Stimulated activated CD4-positive, alpha-beta T cell treated with anti-CD3 and anti-CD28 coated beads, TNF-alpha, amount 100 ng/mL, for 1 hour (primary cell): ENCODE measurements at regions not wholly inside any gene's neighbourhood (a gene's known extent, or its start where the extent isn't known, plus 50 kb on each side); places are given as distances from the start of the nearest gene placed in this dataset.
"Not testable (repeated sequence)": the region's sequence is repeated elsewhere in the genome, so short reads cannot be mapped to it uniquely, and the experiment has no call there.

Source experiments
- DNase-seq, 3 donors: peaks; one replicate each; pipeline ENCODE4 v3.0.0-alpha.2; 2020; ENCODE audit warnings: low read depth in 3 of 3, low spot score in 1 of 3

- not testable (repeated sequence) for DNase-seq
Measured at GRCh38 chr14:105981517-105982302, 455.3 kb downstream of the TMEM121 start.

DNA sequence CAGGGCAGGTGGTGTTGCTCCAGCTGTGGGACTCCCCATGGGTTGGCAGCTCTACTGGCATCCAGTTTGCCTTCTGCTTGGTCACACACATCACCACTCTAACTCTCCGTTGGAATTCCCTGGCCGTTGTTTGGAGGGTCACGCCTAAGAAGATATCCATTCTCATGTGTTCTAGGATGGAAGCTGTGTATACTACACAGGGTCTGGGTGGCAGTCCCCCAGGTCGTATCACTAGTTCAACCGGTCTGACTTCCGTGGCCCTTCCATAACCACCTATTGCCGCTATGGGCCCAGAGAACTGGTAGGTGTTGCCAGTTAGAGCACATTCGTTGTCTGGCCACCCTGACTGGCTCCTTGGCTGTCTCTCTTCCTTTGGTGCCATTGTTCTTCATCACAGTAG lies 456.3 kb downstream of the TMEM121 start:
- no peak for DNase-seq

DNA sequence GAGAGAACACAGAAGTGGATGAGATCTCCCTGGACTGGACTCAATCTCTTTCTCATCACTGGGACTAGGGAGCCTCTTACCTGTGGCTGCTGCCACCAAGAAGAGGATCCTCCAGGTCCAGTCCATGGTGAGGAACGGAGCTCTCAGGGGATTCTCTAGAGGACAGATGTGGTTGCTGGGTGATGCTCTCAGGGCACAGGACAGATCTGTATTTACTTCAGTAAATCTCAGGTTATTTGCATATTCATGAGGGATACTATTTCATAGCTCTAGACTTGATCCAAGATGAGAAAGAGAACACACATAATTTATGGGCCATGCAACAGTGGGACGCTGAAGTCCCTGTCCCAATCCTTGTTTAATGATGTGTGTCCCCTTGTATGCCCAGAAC lies 460.5 kb downstream of the TMEM121 start:
- DNase-seq = no peak

DNA sequence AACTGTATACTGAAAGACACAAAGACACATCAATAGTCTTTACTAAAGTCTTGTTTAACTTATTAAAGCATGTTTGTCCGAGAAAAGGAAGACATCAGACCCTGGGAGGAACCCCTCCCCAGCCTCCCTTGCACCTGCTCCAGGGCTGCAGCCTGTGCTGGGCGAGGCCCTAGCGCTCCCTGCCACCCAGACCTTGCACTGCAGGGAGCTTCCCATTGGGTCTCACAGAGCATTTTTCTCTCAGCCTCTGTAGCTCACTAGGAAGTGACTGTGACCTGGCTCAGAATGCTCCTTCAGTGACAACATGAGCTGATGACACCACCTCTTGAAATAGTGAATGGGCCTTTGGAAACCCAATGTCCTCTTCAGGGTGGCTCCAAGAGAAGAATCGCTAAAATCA lies 461.2 kb downstream of the TMEM121 start:
- DNase-seq = no peak

GRCh38 chr14:105989566-105990302 lies 463.4 kb downstream of the TMEM121 start:
- DNase-seq = no peak

DNA sequence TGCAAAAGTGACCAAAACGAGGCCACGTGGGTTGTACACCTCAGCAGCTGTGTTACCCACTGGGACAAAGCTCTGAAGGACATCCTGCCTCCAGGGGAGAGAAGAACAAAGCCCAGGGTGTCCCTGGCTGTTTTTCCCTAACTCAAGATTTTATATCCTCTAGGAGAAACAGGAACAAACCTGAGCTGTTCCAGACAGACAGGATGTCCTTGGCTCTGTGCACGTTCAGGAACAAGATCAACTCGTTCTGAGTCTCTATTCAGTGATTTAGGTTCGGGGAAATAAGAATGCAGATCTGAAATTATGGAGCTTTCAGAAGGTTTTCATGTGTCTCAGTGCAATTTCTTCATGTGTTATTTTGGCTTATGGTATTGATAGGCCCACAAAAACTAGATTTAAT lies 465.3 kb downstream of the TMEM121 start:
- not testable (repeated sequence) for DNase-seq

DNA sequence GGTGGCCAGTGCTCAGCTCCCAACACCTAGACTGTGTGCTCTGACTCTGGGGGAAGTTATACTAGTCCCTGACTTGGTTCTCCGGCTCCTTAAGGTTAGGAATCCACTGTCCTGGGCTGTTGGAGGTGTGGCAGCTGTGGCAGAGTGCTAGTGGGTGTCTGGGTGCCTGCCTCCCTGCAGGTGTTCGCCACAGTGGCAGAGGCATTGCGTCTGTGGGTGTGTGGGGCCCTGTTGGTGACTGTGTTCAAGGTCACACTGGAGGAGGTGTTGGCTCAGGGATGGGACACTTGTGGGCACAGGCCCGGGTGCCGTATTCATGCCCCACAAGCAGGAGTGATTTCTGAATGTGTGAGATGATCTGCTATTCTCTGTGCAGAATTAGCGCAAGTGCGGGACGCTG lies 467.4 kb downstream of the TMEM121 start:
- DNase-seq = no peak

- DNase-seq = not testable (repeated sequence)
Measured at GRCh38 chr14:105995011-105995710, 468.8 kb downstream of the TMEM121 start.

DNA sequence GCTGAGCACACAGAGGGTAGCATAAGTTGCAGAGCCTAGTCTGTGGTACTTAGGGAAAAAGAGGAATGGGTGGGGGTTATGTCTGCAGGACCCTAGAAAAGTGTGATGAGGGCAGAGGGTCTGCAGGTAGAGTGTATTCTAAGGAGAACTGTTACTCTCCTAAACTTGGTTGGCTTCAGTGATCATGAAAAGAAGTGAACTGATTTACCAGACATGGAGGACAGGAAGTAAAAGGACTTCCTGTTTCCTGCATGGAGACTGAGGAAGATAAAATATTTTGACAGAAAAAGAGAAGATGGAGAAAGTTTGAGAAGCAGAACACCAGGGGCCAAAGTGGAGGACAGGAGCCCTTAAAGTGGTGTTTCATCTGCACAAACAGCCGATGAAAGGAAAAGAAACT lies 472.2 kb downstream of the TMEM121 start:
- DNase-seq = not testable (repeated sequence)

DNA sequence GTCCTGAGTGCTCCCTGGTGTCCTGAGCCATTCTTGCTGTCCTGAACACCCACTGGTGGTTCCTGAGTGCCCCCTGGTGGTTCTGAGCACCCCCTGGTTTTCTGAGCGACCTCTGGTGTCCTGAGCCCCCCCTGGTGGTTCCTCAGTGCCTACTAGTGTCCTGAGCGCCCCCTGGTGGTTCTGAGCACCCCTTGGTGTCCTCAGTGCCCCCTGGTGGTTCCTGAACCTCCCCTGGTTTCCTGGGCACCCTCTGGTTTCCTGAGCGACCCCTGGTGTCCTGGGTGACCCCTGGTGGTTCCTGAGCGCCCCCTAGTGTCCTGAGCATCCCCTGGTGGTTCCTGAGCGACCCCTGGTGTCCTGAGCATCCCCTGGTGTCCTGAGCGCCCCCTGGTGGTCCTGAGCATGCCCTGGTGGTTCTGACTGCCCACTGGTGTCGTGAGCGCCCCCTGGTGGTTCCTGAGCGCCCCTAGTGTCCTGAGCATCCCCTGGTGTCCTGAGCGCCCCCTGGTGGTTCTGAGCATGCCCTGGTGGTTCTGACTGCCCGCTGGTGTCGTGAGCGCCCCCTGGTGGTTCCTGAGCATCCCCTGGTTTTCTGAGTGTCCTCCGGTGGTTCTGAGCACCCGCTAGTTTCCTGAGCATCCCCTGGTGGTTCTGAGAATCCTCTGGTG lies 473.1 kb downstream of the TMEM121 start:
- DNase-seq = peak in 2 of 3 donors; percentile 27 to 54

- DNase-seq = not testable (repeated sequence)
Measured at GRCh38 chr14:106000029-106000511, 473.7 kb downstream of the TMEM121 start.

DNA sequence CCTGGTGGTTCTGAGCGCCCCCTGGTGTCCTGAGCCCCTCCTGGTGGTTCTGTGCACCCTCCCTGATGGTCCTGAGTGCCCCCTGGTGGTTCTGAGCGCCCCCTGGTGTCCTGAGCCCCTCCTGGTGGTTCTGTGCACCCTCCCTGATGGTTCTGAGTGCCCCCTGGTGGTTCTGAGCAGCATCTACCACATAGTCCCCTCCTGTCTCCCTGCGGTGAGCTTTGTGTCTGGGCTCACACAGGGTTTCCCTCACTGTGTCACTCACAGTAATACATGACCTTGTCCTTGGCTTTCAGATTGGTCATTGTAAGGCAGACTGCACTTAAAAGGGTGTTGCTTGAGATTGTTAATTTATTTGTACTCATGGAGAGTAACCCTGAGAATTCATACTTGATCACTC lies 474.9 kb downstream of the TMEM121 start:
- DNase-seq = not testable (repeated sequence)

- DNase-seq = no peak
Measured at GRCh38 chr14:106003351-106003750, 477.0 kb downstream of the TMEM121 start.

- peak; percentile 41 to 51 (median 44) for DNase-seq
Measured at GRCh38 chr14:106004937-106005795, 478.8 kb downstream of the TMEM121 start.

DNA sequence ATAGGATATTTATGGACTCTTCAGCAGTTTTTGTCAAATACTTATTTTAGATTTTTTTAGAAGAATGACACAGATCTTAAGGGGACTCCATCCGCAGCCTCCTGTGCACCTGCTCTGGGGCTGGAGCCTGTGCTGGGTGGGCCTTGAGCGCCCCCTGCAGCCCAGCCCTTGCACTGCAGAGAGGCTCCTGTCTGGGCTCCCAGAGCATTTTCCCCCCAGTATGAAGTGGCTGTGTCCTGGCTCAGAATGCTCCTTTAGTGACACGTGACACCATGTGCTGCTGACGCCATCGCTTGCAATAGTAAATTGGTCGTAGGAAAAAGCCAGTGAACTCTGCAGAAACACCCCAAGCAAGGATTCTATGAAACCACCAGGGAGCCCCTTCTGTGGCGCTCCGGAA lies 479.7 kb downstream of the TMEM121 start:
- peak; percentile 10 to 48 (median 35) for DNase-seq

GRCh38 chr14:106006716-106007115 lies 480.3 kb downstream of the TMEM121 start:
- not testable (repeated sequence) for DNase-seq

DNA sequence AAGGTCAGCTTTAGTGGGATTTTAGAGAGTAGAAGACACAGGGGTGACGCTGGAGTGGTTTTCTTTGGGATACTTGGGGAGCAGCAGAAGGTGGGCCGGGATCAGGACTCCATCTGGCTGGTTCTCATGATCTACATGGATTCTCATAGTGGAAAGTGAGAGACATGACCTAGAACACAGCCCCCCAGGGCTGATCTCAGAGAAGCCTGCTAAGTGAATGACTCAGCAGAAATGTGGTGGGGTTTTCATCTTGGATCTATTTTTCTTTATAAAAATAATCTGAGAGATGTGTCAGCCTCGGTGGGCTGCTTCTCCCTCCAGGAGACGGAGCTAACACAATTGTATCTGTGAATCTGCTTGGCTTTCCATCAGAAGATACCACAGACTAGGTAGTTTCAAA lies 484.4 kb downstream of the TMEM121 start:
- DNase-seq = no peak

DNA sequence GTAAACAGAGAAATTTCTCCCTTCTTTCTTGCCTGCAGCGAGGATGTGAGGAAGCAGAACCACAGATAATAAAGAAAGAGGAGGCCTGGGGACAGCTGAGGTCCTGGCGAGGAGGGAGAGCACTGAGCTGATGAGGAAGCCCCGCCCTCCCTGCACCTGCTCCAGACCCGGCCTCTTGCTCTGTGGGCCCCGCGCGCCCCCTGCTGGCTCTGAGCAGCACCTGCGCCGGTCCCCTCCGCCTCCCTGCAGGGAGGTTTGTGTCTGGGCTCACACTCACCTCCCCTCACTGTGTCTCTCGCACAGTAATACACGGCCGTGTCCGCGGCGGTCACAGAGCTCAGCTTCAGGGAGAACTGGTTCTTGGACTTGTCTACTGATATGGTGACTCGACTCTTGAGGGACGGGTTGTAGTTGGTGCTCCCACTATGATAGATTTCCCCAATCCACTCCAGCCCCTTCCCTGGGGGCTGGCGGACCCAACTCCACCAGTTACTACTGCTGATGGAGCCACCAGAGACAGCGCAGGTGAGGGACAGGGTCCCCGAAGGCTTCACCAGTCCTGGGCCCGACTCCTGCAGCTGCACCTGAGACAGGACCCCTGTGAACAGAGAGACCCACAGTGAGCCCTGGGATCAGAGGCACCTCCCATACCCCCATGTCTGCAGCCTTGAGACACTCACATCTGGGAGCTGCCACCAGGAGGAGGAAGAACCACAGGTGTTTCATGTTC lies 485.4 kb downstream of the TMEM121 start:
- DNase-seq = peak; percentile 58 to 73 (median 66)

- not testable (repeated sequence) for DNase-seq
Measured at GRCh38 chr14:106012361-106012725, 486.0 kb downstream of the TMEM121 start.
